ENCODE measurements at regions not wholly inside any gene's neighbourhood (a gene's known extent, or its start where the extent isn't known, plus 50 kb on each side); places are given as distances from the start of the nearest gene placed in this dataset.
A peak's percentile ranks its signal among the peaks of the same experiment; 100 is the strongest.

DNA sequence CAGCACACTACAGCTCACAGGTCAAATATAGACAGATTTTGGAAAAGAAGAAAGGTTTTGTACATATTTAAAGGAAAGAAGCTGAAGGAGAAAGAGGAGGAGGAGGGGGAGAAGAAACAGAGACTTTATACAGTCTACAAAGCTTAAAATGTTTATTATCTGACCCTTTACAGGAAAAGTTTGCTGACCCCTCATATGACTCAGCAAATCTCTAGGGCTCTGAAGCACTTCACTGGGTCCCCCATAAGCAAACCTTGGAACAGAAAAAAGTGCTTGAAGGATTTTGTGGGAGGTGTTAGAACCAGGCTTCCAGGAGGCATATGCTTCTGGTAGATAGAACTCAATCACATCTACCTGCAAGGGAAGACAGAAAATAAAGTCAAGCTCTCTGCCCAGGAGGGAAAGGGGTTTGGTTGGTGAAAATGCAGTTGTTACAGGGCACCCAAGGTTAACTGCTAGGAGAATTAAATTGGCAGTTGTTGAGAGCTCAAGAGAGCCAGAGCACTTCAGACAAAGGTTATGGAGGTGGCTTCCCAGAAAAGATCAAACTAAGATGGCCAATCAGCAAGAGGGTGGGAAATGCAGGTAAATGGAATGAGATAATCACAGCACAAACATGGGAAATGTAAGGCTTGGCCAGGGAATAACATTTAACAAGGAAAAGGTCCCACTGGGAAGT, 207.4 kb upstream of the SGK1 start:
- DNase-seq (ENCODE audit: low read depth, low spot score) (peak; percentile 46), FAIRE-seq (peak; percentile 59)

More for the DNA sequence above, 207.4 kb upstream of the SGK1 start:
- Histone ChIP-seq H3K9me3 (replicated peaks; ENCODE audit: control insufficient read depth, insufficient read depth, low read length) (no peaks in the 10 kb centered on the region), H3K4me1 (ENCODE audit: control insufficient read depth, extremely low read depth, insufficient read depth, low read length) (peaks cover 14% of the 10 kb centered on the region), H3K79me2 (ENCODE audit: control insufficient read depth, insufficient read depth, low read length) (no peaks in the 10 kb centered on the region), H3K4me3 (replicated peaks in 1 of 3; ENCODE audit: insufficient read depth in 1 of 3, low read depth in 1 of 3, low read length in 3 of 3) (no peak overlapping the region), H3K27ac (ENCODE audit: insufficient read depth, low read depth, low read length) (no peak overlapping the region), H3K9ac (replicated peaks; ENCODE audit: extremely low read depth, insufficient read depth, low read length) (no peak overlapping the region), H3K4me2 (ENCODE audit: insufficient read depth, low read length) (peak overlapping the region; percentile 8), H3K27me3 (ENCODE audit: control insufficient read depth in 2 of 2, insufficient read depth in 2 of 2, low read length in 2 of 2) (no peaks in the 10 kb centered on the region), H2AFZ (ENCODE audit: low read depth, low read length) (peak overlapping the region; percentile 67), H3K9me1 (replicated peaks; ENCODE audit: control insufficient read depth, extremely low read depth, insufficient read depth, low read length) (no peaks in the 10 kb centered on the region), H4K20me1 (replicated peaks; ENCODE audit: control insufficient read depth, extremely low read depth, insufficient read depth, low read length) (no peaks in the 10 kb centered on the region), H3K36me3 (ENCODE audit: control insufficient read depth in 2 of 2, extremely low read depth in 1 of 2, insufficient read depth in 2 of 2, low read length in 2 of 2) (no peaks in the 10 kb centered on the region)
- ChIA-PET CTCF (interaction anchor here (1.3 to 1.8 kb wide), 3 partner anchors 8 to 24 kb away, joined by 3 to 6 read pairs (median 3); no protein-coding TSS in a partner anchor), POLR2A (no interaction called here)
- no TSS peak for BruUV-seq (replicated peaks)
- TF ChIP-seq FOS (IDR thresholded peaks at IDR 0.05; ENCODE audit: borderline replicate concordance, insufficient read depth, low read length) = no peak
- TF ChIP-seq JUN (IDR thresholded peaks at IDR 0.05; ENCODE audit: borderline replicate concordance, insufficient read depth, insufficient read length, low read depth) = no peak
- TF ChIP-seq EZH2 (IDR thresholded peaks at IDR 0.05; ENCODE audit: borderline replicate concordance, low read depth, low read length, severe bottlenecking) = no peak
- TF ChIP-seq POLR2A (IDR thresholded peaks at IDR 0.05; ENCODE audit: low read depth, low read length) = no peak
- TF ChIP-seq, protein P1, sequence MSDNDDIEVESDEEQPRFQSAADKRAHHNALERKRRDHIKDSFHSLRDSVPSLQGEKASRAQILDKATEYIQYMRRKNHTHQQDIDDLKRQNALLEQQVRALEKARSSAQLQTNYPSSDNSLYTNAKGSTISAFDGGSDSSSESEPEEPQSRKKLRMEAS (IDR thresholded peaks at IDR 0.05; ENCODE audit: insufficient read depth, insufficient read length) = no peak
- TF ChIP-seq, protein P2, sequence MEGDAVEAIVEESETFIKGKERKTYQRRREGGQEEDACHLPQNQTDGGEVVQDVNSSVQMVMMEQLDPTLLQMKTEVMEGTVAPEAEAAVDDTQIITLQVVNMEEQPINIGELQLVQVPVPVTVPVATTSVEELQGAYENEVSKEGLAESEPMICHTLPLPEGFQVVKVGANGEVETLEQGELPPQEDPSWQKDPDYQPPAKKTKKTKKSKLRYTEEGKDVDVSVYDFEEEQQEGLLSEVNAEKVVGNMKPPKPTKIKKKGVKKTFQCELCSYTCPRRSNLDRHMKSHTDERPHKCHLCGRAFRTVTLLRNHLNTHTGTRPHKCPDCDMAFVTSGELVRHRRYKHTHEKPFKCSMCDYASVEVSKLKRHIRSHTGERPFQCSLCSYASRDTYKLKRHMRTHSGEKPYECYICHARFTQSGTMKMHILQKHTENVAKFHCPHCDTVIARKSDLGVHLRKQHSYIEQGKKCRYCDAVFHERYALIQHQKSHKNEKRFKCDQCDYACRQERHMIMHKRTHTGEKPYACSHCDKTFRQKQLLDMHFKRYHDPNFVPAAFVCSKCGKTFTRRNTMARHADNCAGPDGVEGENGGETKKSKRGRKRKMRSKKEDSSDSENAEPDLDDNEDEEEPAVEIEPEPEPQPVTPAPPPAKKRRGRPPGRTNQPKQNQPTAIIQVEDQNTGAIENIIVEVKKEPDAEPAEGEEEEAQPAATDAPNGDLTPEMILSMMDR (IDR thresholded peaks at IDR 0.05; ENCODE audit: extremely low read depth in 1 of 2, insufficient read depth in 1 of 2, low read depth in 1 of 2, low read length in 2 of 2) = no peak
- TF ChIP-seq GATA2 (IDR thresholded peaks at IDR 0.05; ENCODE audit: insufficient read depth, insufficient read length, low read depth, low read length) = no peak
- TF ChIP-seq POLR2AphosphoS5 (IDR thresholded peaks at IDR 0.05; ENCODE audit: insufficient read depth, low read depth, low read length) = no peak
- TF ChIP-seq MYC (IDR thresholded peaks at IDR 0.05; ENCODE audit: low read depth, low read length) = no peak
- intact Hi-C loops (cut with micrococcal nuclease) (no loop called here), dilution Hi-C loops (cut with MboI; ENCODE audit: extremely low pct_ligation_motif_present, low sequenced_read_pairs) (loop anchor here (25.0 kb wide), 1 partner anchor 88 kb away; no protein-coding TSS in a partner anchor)

Measured in endothelial cell of umbilical vein (primary cell).